LHCN-M2 (cell line): ENCODE measurements at regions not wholly inside any gene's neighbourhood (a gene's known extent, or its start where the extent isn't known, plus 50 kb on each side); places are given as distances from the start of the nearest gene placed in this dataset.
"Not testable (repeated sequence)": the region's sequence is repeated elsewhere in the genome, so short reads cannot be mapped to it uniquely, and the experiment has no call there.

Source experiments
- DNase-seq: peaks from one replicate; pipeline ENCODE4 v3.0.0-alpha.2; 2012; ENCODE audit warnings: low read depth

DNA sequence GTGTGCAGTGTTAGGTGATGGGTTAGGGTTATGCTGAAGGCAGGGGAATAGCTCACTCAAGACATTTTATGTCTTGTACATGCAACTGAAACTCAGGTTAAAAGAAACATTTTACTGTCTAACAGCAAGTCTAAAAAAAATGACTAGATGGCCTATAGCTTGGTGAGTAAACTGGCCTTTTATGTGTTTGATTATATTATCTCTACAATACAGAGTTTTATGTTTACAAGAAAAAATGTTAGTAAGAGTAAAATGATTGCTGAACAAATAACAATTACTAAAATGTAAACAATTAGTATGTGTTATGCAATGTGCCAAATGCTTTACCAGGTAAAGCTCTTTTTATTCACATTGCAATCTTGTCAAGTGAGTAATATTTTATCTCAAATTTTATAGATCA, 1039.6 kb downstream of the ROBO2 start:
- no peak for DNase-seq

DNA sequence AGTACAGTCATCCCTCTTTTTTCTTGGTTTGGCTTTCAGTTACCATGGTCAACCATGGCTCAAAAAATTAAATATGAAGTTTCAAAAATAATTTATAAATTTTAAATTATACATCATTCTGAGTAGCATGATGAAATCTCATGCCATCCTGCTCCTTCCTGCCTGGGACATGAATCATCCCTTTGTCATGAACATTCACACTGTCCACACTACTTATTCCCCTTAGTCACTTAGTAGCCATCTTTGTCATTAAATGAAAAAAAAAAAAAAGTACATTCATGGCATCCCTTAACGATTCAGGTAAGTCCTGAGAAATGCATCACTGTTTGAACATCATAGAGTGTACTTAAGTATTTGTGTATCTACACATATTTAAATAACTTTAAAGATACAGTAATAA, 1046.3 kb downstream of the ROBO2 start:
- no peak for DNase-seq

DNA sequence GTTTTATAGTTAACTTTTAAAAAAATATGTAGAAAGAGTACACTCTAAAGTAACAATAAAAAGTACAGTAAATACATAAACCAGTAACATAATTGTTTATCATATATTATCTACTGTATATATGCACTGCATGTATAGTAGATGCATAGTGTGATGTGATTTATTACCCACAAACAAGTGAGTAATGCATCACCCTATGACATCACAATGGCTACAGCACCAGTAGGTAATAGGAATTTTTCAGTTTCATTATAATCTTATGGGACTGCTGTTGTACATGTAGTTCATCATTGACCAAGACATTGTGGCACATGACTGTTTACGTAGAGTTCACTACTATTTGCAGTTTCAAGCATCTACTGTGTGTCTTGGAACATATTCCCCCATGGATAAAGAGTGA, 1047.2 kb downstream of the ROBO2 start:
- no peak for DNase-seq

DNA sequence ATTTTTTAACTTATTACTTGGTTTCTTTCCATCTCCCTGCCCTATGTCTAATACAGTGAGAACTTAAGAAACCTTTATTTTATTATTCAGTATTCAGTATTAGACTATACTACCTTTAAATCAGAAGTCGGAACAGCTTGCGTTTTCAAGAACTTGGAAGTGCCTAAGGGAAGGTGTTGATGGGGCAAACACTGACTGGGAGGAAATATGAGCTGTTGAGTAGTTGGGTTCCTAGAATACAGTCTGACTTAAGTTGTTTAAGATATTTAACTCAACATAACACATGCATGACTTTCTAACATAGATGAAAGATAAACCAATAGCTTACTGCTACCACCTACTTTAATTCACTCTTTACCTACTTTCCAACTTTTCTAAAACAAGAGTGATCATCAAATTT, 1048.1 kb downstream of the ROBO2 start:
- no peak for DNase-seq

- no peak for DNase-seq
Measured at GRCh38 chr3:78090382-78090781, 1050.5 kb downstream of the ROBO2 start.

DNA sequence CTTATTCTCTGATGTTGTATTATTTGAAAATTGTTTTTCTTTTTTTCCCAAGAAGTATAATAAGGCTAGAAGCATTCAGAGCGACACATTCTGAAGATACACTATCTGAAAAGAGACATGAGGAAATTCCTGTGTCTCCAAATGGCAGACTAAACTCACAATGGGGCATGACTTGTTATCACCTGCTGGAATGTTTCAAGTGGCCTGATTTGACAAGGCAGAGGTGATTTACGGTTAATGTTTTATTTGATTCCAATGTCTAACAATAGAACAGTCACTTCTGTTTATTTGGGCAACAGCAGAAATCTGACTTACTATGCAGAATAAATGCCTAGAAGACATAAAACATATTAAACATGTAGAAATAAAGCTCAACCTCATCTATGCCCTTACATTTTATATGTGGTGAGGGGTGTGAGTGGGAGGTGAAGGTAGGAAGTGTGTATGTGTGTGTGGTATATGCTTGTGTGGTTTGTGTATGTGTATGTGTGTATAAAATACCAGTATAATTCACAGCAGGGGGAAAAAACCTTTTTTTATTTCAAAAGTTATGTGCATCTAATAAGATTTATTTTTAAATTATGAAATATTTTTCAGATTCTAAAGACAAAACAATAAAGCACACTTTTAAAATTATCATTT, 1051.7 kb downstream of the ROBO2 start:
- DNase-seq: no peak

DNA sequence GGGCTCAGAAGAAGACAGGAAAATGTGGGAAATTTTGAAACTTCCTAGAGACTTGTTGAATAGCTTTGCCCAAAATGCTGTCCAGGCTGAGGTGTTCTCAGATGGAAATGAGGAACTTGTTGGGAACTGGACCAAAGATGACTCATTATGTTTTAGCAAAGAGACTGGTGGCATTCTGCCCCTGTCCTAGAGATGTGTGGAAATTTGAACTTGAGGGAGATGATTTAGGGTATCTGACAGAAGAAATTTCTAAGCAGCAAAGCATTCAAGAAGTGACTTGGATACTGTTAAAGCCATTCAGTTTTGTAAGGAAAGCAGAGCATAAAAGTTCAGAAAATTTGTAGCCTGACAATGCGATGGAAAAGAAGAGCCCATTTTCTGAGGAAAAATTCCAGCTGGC, 1052.7 kb downstream of the ROBO2 start:
- not testable (repeated sequence) for DNase-seq

GRCh38 chr3:78096488-78097255, 1056.8 kb downstream of the ROBO2 start:
- DNase-seq: no peak

DNA sequence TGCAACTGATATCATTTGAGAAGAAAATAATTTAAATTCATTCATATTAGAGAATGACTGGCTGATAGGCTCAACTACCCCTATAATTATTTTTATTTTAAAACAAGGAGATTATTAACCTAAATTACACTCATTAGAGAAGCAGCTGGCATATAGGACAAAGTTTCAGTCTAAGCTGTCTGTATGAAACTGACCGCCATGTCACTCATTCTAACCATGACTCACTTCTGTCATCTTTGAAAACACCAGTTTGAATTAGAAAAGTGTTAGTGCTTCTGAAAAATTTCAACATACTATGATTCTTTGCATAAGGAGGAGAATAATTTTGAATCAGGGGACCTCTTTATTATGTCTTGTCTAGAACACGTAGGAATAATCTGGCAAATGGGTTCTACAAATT, 1058.5 kb downstream of the ROBO2 start:
- no peak for DNase-seq

DNA sequence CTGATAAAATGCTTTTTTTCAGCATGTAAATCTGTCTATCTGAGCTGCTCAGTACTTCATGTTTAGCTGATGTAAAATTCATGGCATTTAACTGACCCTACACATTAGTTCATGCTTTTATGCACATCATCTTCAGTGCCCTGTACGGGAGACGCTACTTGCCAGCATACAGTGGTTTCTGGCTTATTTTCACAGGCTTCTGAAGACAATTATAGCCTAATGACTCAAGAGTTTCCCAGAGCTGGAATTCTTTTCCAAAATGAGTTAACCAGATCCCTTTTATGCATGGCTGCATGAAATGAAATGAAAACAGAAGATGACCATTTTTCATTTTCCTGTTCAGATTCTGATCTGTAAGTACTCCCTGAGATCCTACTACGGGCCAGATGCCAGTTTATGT, 1061.5 kb downstream of the ROBO2 start:
- no peak for DNase-seq

- not testable (repeated sequence) for DNase-seq
Measured at GRCh38 chr3:78108269-78108961, 1068.5 kb downstream of the ROBO2 start.

DNA sequence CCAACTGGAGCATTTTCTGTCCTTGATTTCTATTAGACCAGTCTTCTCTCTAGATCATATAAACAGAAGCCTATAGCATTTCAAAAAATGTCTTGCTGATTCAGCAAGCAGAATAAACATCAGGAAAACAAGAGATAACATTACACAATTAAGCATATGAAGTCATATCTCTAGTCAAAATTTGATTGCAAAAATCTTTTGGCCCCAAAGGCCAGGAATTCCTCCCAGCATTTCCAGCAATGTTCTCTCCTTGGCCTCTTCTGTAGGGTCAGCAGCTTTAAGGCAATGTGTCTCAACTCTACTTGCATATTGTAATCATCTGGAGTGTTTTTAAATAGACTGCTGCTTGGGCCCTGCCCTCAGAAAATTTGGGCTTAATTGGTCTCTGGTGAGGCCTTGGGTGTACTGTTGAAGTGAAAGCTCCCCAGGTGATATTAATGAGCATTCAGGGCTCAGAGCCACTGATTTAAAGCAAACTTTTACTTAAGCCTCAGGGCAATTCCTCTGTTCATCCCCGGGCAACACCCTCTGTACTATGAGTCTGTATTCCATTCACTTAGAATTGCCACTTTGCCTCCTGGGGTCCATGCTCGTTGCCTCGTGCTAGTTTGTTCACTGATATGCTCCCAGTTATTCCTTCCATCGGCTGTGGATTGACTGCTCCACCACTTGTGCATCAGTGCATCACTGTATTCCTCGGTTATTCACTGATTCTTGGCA, 1072.6 kb downstream of the ROBO2 start:
- DNase-seq: no peak

- no peak for DNase-seq
Measured at GRCh38 chr3:78115983-78116382, 1076.1 kb downstream of the ROBO2 start.

DNA sequence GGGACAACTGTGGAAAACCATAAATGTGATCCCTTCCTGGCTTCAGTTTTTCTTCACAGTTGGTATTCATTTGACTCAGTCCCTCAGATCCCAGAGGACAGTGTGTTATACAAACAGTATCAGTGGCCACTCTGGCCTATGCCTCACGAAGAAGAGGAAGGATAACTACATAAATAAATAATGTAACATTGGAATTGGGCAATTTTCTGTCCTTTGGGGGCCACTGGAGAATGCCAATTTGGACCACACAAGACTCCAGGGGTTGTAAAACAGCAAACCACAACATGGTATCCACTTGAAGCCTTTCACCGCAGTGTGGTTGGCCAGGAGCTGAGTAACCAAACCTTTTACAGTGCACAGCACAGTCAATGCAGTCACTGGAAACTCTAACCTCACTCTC, 1077.0 kb downstream of the ROBO2 start:
- no peak for DNase-seq

GRCh38 chr3:78123058-78123457, 1083.2 kb downstream of the ROBO2 start:
- no peak for DNase-seq

GRCh38 chr3:78129707-78130106, 1089.8 kb downstream of the ROBO2 start:
- no peak for DNase-seq

- no peak for DNase-seq
Measured at GRCh38 chr3:78130741-78131290, 1090.9 kb downstream of the ROBO2 start.

GRCh38 chr3:78134496-78134895, 1094.6 kb downstream of the ROBO2 start:
- no peak for DNase-seq

DNA sequence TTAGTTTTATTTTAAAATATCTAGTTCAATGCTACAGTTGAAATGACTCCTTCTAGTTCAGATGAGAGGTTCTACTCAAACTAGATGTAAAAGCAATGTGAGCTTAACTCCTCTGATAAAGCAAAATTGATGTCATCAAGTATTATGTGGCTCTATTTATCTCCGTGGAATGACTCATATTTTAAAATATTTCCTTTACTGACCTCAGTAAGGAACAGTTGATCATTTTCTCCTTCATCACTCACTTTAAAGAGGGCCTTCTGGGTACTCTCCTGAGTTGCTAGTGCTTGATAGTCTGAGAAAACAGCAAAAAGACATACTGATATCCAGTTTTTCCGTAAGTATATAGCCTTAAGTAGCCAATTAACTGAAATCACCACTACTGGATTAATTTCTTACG, 1099.3 kb downstream of the ROBO2 start:
- peak; percentile 0 for DNase-seq

DNA sequence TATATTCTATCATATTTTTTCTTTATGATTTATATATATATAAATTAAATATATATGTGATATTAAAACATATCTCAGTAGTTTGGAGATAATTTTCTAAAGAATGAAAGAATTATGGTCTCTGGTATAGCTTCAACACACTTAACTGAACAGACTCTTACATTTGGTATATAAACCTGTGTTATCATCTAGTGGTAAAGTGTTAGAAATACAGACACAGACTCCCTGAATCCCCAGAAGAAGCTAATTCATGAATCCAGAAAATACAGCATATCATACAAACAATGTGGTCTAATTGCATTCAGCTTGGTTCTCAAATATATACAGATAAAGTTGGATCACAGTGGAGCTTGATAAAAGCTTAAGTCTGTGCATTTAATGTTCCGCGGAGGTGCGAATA, 1100.4 kb downstream of the ROBO2 start:
- no peak for DNase-seq

- DNase-seq: no peak
Measured at GRCh38 chr3:78140866-78141265, 1101.0 kb downstream of the ROBO2 start.

- DNase-seq: no peak
Measured at GRCh38 chr3:78141269-78141668, 1101.4 kb downstream of the ROBO2 start.
